ENCODE measurements at regions not wholly inside any gene's neighbourhood (a gene's known extent, or its start where the extent isn't known, plus 50 kb on each side); places are given as distances from the start of the nearest gene placed in this dataset.
"Not testable (repeated sequence)": the region's sequence is repeated elsewhere in the genome, so short reads cannot be mapped to it uniquely, and the experiment has no call there.

- H3K4me3 ChIP-seq (ENCODE audit: low read length in 2 of 2) = peak overlapping the region; percentile 83 to 95
- H3K9ac ChIP-seq (ENCODE audit: low read depth in 1 of 2, low read length in 2 of 2) = peak overlapping the region; percentile 79 to 81
- no peaks in the 10 kb centered on the region for H3K27me3 ChIP-seq (ENCODE audit: control insufficient read depth in 2 of 2, insufficient read depth in 2 of 2, low read length in 2 of 2)
- H3K36me3 ChIP-seq (ENCODE audit: control insufficient read depth in 2 of 2, insufficient read depth in 2 of 2, low read length in 2 of 2) = no peaks in the 10 kb centered on the region
- H3K27ac ChIP-seq (ENCODE audit: low read depth in 2 of 2, low read length in 2 of 2) = peak overlapping the region; percentile 58 to 69
- H3K4me1 ChIP-seq (ENCODE audit: control insufficient read depth in 2 of 2, insufficient read depth in 2 of 2, low read length in 2 of 2) = peaks cover 4 to 8% of the 10 kb centered on the region in 2 donors
- no peaks in the 10 kb centered on the region for H3K9me3 ChIP-seq (ENCODE audit: control insufficient read depth in 2 of 2, low read length in 2 of 2)
Observed at GRCh38 chr7:112939574-112940313, 146.9 kb downstream of the GPR85 start.

GRCh38 chr7:112938863-112939573 is 147.6 kb downstream of the GPR85 start:
- H3K27ac ChIP-seq (ENCODE audit: low read depth in 2 of 2, low read length in 2 of 2) = peak overlapping the region; percentile 39 to 69
- no peaks in the 10 kb centered on the region for H3K36me3 ChIP-seq (ENCODE audit: control insufficient read depth in 2 of 2, insufficient read depth in 2 of 2, low read length in 2 of 2)
- no peaks in the 10 kb centered on the region for H3K9me3 ChIP-seq (ENCODE audit: control insufficient read depth in 2 of 2, low read length in 2 of 2)
- H3K4me1 ChIP-seq (ENCODE audit: control insufficient read depth in 2 of 2, insufficient read depth in 2 of 2, low read length in 2 of 2) = peaks cover 4 to 8% of the 10 kb centered on the region in 2 donors
- no peaks in the 10 kb centered on the region for H3K27me3 ChIP-seq (ENCODE audit: control insufficient read depth in 2 of 2, insufficient read depth in 2 of 2, low read length in 2 of 2)
- H3K4me3 ChIP-seq (ENCODE audit: low read length in 2 of 2) = peak overlapping the region; percentile 83 to 95
- H3K9ac ChIP-seq (ENCODE audit: low read depth in 1 of 2, low read length in 2 of 2) = peak overlapping the region; percentile 74 to 79

DNA sequence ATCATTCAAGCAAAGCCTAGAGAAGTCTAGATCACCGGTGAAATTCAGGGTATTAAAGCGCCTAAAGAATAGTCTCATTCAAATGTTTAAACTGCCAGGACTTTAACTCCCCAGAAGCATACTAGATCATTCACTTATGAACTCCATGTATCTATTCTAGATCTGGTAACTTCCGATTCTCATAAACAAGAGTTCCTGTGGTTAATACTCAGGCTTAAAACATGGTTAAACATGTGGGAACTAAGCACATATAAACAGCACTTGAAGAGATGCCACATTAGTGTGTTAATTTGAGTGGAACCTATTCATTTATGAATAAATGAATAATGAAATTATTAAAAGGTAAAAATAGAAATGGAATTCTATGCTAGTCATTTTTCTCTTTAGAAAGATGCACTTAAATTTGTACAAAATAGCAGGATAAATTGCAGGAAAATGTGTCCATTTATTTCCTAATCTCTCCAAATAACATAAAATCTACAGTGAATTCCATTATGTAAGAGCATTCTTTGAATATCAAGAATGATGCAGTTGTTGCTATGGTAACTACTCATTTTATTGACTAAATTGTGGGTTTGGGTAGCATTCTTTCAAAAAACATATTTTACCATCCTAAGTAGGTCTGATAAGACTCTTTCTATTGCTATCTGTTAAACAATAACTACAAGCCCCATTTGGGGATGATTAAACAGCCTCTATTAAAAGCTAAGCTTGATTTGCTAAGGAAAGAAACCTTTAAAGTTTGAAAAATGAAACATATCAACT is 147.6 kb upstream of the TMEM168 start:
- H3K27ac ChIP-seq (ENCODE audit: low read depth in 2 of 2, low read length in 2 of 2) = no peak overlapping the region
- H3K4me3 ChIP-seq (ENCODE audit: low read length in 2 of 2) = peak overlapping the region in 1 of 2 donors; percentile 95
- peaks cover 4 to 8% of the 10 kb centered on the region in 2 donors for H3K4me1 ChIP-seq (ENCODE audit: control insufficient read depth in 2 of 2, insufficient read depth in 2 of 2, low read length in 2 of 2)
- H3K9me3 ChIP-seq (ENCODE audit: control insufficient read depth in 2 of 2, low read length in 2 of 2) = no peaks in the 10 kb centered on the region
- peak overlapping the region in 1 of 2 donors; percentile 79 for H3K9ac ChIP-seq (ENCODE audit: low read depth in 1 of 2, low read length in 2 of 2)
- H3K27me3 ChIP-seq (ENCODE audit: control insufficient read depth in 2 of 2, insufficient read depth in 2 of 2, low read length in 2 of 2) = no peaks in the 10 kb centered on the region
- H3K36me3 ChIP-seq (ENCODE audit: control insufficient read depth in 2 of 2, insufficient read depth in 2 of 2, low read length in 2 of 2) = no peaks in the 10 kb centered on the region

DNA sequence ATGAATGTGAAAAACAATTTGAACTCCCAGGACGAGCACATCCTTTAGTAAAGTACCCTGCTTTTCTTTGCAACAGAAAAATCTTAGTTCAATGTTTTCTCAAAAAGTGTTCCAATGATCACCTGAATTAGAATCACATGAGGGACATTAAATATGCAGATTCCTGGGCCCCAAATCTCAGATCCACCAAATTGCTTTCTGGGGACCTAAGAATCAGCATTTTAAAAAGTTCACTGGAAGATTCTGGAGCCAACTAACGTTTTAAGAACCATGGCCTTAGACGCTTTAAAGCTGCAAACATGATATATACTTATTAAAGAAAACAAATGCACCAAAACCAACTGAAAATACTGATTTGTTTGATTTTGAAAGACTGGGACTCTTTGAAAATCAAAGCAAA is 143.4 kb upstream of the TMEM168 start:
- H3K36me3 ChIP-seq (ENCODE audit: control insufficient read depth in 2 of 2, insufficient read depth in 2 of 2, low read length in 2 of 2) = no peaks in the 10 kb centered on the region
- no peak overlapping the region for H3K9ac ChIP-seq (ENCODE audit: low read depth in 1 of 2, low read length in 2 of 2)
- H3K27me3 ChIP-seq (ENCODE audit: control insufficient read depth in 2 of 2, insufficient read depth in 2 of 2, low read length in 2 of 2) = no peaks in the 10 kb centered on the region
- no peak overlapping the region for H3K27ac ChIP-seq (ENCODE audit: low read depth in 2 of 2, low read length in 2 of 2)
- no peaks in the 10 kb centered on the region for H3K9me3 ChIP-seq (ENCODE audit: control insufficient read depth in 2 of 2, low read length in 2 of 2)
- peaks cover under 1 to 4% of the 10 kb centered on the region in 2 donors for H3K4me1 ChIP-seq (ENCODE audit: control insufficient read depth in 2 of 2, insufficient read depth in 2 of 2, low read length in 2 of 2)
- no peak overlapping the region for H3K4me3 ChIP-seq (ENCODE audit: low read length in 2 of 2)

GRCh38 chr7:112930787-112931186 is 140.6 kb upstream of the TMEM168 start:
- Histone ChIP-seq H3K27me3 (ENCODE audit: control insufficient read depth in 2 of 2, insufficient read depth in 2 of 2, low read length in 2 of 2) (no peaks in the 10 kb centered on the region), H3K4me3 (ENCODE audit: low read length in 2 of 2) (no peak overlapping the region), H3K9me3 (ENCODE audit: control insufficient read depth in 2 of 2, low read length in 2 of 2) (no peaks in the 10 kb centered on the region), H3K36me3 (ENCODE audit: control insufficient read depth in 2 of 2, insufficient read depth in 2 of 2, low read length in 2 of 2) (no peaks in the 10 kb centered on the region), H3K27ac (ENCODE audit: low read depth in 2 of 2, low read length in 2 of 2) (no peak overlapping the region), H3K9ac (ENCODE audit: low read depth in 1 of 2, low read length in 2 of 2) (no peak overlapping the region), H3K4me1 (ENCODE audit: control insufficient read depth in 2 of 2, insufficient read depth in 2 of 2, low read length in 2 of 2) (no peaks in the 10 kb centered on the region)

GRCh38 chr7:112929421-112929820 is 139.2 kb upstream of the TMEM168 start:
- no peak overlapping the region for H3K4me3 ChIP-seq (ENCODE audit: low read length in 2 of 2)
- no peaks in the 10 kb centered on the region for H3K4me1 ChIP-seq (ENCODE audit: control insufficient read depth in 2 of 2, insufficient read depth in 2 of 2, low read length in 2 of 2)
- no peaks in the 10 kb centered on the region for H3K36me3 ChIP-seq (ENCODE audit: control insufficient read depth in 2 of 2, insufficient read depth in 2 of 2, low read length in 2 of 2)
- H3K27ac ChIP-seq (ENCODE audit: low read depth in 2 of 2, low read length in 2 of 2) = no peak overlapping the region
- H3K9me3 ChIP-seq (ENCODE audit: control insufficient read depth in 2 of 2, low read length in 2 of 2) = no peaks in the 10 kb centered on the region
- H3K27me3 ChIP-seq (ENCODE audit: control insufficient read depth in 2 of 2, insufficient read depth in 2 of 2, low read length in 2 of 2) = no peaks in the 10 kb centered on the region
- no peak overlapping the region for H3K9ac ChIP-seq (ENCODE audit: low read depth in 1 of 2, low read length in 2 of 2)

DNA sequence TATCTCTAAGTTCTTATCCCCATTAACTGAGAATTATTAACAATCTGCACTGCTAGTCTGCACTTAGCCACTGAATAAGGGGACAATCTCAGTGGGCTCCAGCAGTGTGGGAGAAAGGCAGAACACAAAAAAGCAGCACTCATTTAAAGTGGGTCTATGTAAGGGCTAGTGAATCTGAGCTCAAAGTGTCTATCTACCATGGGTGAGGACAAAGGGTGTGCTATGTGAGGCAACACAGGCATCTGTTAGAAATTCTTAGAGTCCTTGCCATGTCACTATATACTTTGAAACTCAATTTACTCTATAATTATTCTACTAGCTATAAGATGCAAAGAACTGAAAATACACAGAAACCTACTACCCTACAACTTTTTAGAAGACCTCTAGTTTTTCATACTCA is 135.8 kb upstream of the TMEM168 start:
- no peaks in the 10 kb centered on the region for H3K9me3 ChIP-seq (ENCODE audit: control insufficient read depth in 2 of 2, low read length in 2 of 2)
- H3K27me3 ChIP-seq (ENCODE audit: control insufficient read depth in 2 of 2, insufficient read depth in 2 of 2, low read length in 2 of 2) = no peaks in the 10 kb centered on the region
- H3K27ac ChIP-seq (ENCODE audit: low read depth in 2 of 2, low read length in 2 of 2) = no peak overlapping the region
- H3K9ac ChIP-seq (ENCODE audit: low read depth in 1 of 2, low read length in 2 of 2) = no peak overlapping the region
- no peaks in the 10 kb centered on the region for H3K36me3 ChIP-seq (ENCODE audit: control insufficient read depth in 2 of 2, insufficient read depth in 2 of 2, low read length in 2 of 2)
- H3K4me3 ChIP-seq (ENCODE audit: low read length in 2 of 2) = no peak overlapping the region
- no peaks in the 10 kb centered on the region for H3K4me1 ChIP-seq (ENCODE audit: control insufficient read depth in 2 of 2, insufficient read depth in 2 of 2, low read length in 2 of 2)

- H3K27me3 ChIP-seq (ENCODE audit: control insufficient read depth in 2 of 2, insufficient read depth in 2 of 2, low read length in 2 of 2); H3K36me3 ChIP-seq (ENCODE audit: control insufficient read depth in 2 of 2, insufficient read depth in 2 of 2, low read length in 2 of 2); H3K9me3 ChIP-seq (ENCODE audit: control insufficient read depth in 2 of 2, low read length in 2 of 2): not testable (repeated sequence)
Observed at GRCh38 chr7:112922546-112922945, 132.4 kb upstream of the TMEM168 start.

GRCh38 chr7:112916431-112916830 is 126.2 kb upstream of the TMEM168 start:
- H3K27ac ChIP-seq (ENCODE audit: low read depth in 2 of 2, low read length in 2 of 2); H3K36me3 ChIP-seq (ENCODE audit: control insufficient read depth in 2 of 2, insufficient read depth in 2 of 2, low read length in 2 of 2); H3K27me3 ChIP-seq (ENCODE audit: control insufficient read depth in 2 of 2, insufficient read depth in 2 of 2, low read length in 2 of 2); H3K9me3 ChIP-seq (ENCODE audit: control insufficient read depth in 2 of 2, low read length in 2 of 2); H3K4me1 ChIP-seq (ENCODE audit: control insufficient read depth in 2 of 2, insufficient read depth in 2 of 2, low read length in 2 of 2); H3K4me3 ChIP-seq (ENCODE audit: low read length in 2 of 2); H3K9ac ChIP-seq (ENCODE audit: low read depth in 1 of 2, low read length in 2 of 2): not testable (repeated sequence)

More at GRCh38 chr7:112922546-112922945, 132.4 kb upstream of the TMEM168 start:
- not testable (repeated sequence) for H3K4me1 ChIP-seq (ENCODE audit: control insufficient read depth in 2 of 2, insufficient read depth in 2 of 2, low read length in 2 of 2); H3K9ac ChIP-seq (ENCODE audit: low read depth in 1 of 2, low read length in 2 of 2); H3K4me3 ChIP-seq (ENCODE audit: low read length in 2 of 2); H3K27ac ChIP-seq (ENCODE audit: low read depth in 2 of 2, low read length in 2 of 2)

DNA sequence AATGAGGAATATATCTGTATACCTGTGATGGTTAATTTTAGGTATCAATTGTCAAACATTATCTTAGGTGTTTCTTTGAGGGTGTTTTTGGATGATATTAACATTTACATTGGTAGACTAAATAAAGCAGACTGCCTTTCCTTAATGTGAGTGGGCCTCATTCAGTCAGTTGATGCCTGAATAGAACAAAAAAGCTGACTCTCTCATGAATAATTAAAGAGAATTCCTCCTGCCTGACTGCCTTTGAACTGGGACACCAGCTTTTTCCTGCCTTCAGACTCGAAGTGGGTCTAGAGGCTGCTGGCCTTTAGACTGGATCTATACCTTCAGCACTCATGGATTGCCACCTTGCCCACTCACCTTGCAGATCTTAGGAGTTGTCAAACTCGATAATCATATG is 117.9 kb upstream of the TMEM168 start:
- H3K9me3 ChIP-seq (ENCODE audit: control insufficient read depth in 2 of 2, low read length in 2 of 2) = peaks cover 4% of the 10 kb centered on the region in 2 donors
- H3K4me1 ChIP-seq (ENCODE audit: control insufficient read depth in 2 of 2, insufficient read depth in 2 of 2, low read length in 2 of 2) = no peaks in the 10 kb centered on the region
- no peak overlapping the region for H3K27ac ChIP-seq (ENCODE audit: low read depth in 2 of 2, low read length in 2 of 2)
- no peak overlapping the region for H3K9ac ChIP-seq (ENCODE audit: low read depth in 1 of 2, low read length in 2 of 2)
- H3K36me3 ChIP-seq (ENCODE audit: control insufficient read depth in 2 of 2, insufficient read depth in 2 of 2, low read length in 2 of 2) = peaks cover 0 to 3% of the 10 kb centered on the region in 2 donors
- H3K4me3 ChIP-seq (ENCODE audit: low read length in 2 of 2) = no peak overlapping the region
- no peaks in the 10 kb centered on the region for H3K27me3 ChIP-seq (ENCODE audit: control insufficient read depth in 2 of 2, insufficient read depth in 2 of 2, low read length in 2 of 2)
